Breast epithelium (tissue), 3 donors: ENCODE measurements at regions not wholly inside any gene's neighbourhood (a gene's known extent, or its start where the extent isn't known, plus 50 kb on each side); places are given as distances from the start of the nearest gene placed in this dataset.

Experiments used
- POLR2A ChIP-seq: fragments of 450-650 bp; IDR thresholded peaks from one replicate; pipeline ENCODE4 v1.6.1; 2016; ENCODE audit warnings: antibody characterized with exemption, mild to moderate bottlenecking, moderate library complexity
- TF ChIP-seq, protein P1 (sequence below), 3 donors: fragments of 450-650 bp; IDR thresholded peaks; one replicate each; pipeline ENCODE4 v1.5.1; 2016 to 2017; ENCODE audit warnings: antibody characterized with exemption in 3 of 3, mild to moderate bottlenecking in 3 of 3, moderate library complexity in 3 of 3

DNA sequence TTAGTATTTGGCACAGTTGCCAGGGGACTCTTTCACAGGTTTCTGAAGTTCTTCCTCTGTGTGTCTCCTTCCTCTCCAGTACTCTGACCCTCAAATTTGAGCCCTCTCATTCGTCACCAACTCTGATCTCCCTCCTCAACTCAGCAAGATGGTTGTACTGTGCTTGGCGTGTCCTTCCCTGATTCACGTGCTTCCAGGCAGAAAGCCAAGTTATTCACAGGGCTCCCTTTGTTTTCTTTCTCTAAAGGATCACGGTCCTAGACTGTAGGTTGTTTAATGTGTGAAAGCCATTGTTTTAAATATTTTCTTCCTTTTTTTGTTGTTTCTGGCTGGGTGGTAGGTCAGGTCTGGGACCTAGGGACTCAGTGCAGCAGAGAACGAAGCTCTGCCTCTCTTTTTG is 142.9 kb downstream of the DMAC1 start:
- TF ChIP-seq, protein P1, sequence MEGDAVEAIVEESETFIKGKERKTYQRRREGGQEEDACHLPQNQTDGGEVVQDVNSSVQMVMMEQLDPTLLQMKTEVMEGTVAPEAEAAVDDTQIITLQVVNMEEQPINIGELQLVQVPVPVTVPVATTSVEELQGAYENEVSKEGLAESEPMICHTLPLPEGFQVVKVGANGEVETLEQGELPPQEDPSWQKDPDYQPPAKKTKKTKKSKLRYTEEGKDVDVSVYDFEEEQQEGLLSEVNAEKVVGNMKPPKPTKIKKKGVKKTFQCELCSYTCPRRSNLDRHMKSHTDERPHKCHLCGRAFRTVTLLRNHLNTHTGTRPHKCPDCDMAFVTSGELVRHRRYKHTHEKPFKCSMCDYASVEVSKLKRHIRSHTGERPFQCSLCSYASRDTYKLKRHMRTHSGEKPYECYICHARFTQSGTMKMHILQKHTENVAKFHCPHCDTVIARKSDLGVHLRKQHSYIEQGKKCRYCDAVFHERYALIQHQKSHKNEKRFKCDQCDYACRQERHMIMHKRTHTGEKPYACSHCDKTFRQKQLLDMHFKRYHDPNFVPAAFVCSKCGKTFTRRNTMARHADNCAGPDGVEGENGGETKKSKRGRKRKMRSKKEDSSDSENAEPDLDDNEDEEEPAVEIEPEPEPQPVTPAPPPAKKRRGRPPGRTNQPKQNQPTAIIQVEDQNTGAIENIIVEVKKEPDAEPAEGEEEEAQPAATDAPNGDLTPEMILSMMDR (IDR thresholded peaks at IDR 0.05), result no peak
- TF ChIP-seq POLR2A, result no peak
